AG10803 (cell line): ENCODE measurements at regions not wholly inside any gene's neighbourhood (a gene's known extent, or its start where the extent isn't known, plus 50 kb on each side); places are given as distances from the start of the nearest gene placed in this dataset.
"Not testable (repeated sequence)": the region's sequence is repeated elsewhere in the genome, so short reads cannot be mapped to it uniquely, and the experiment has no call there.

Experiments used
- DNase-seq: peaks from one replicate; pipeline ENCODE4 v3.0.0; 2010; ENCODE audit warnings: low read depth
- H3K4me3 ChIP-seq: 2 replicates; pipeline ENCODE4 v1.5.1; 2011; ENCODE audit warnings: mild to moderate bottlenecking, low read length, control low read depth
- TF ChIP-seq, protein P1 (sequence below): conservative IDR thresholded peaks from 2 replicates; pipeline ENCODE4 v1.5.1; 2011; ENCODE audit warnings: mild to moderate bottlenecking, low read length, control low read depth, inconsistent platforms

DNA sequence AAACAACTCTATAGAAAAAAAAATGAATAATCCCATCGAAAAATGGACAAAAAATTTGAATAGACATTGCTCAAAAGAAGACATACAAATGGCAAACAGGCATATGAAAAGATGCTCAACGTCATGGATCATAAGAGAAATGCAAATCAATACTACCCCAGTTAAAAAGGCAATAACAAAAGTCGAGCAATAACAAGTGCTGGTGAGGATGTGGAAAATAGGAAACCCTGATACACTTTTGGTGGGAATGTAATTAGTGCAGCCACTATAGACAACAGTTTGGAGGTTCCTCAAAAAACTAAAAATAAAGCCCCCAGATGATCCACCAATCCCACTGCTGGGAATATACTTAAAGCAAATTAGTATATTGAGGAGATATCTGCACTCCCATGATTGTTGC lies 701.5 kb downstream of the NUP35 start:
- H3K4me3 ChIP-seq: no peak overlapping the region
- TF ChIP-seq, protein P1, sequence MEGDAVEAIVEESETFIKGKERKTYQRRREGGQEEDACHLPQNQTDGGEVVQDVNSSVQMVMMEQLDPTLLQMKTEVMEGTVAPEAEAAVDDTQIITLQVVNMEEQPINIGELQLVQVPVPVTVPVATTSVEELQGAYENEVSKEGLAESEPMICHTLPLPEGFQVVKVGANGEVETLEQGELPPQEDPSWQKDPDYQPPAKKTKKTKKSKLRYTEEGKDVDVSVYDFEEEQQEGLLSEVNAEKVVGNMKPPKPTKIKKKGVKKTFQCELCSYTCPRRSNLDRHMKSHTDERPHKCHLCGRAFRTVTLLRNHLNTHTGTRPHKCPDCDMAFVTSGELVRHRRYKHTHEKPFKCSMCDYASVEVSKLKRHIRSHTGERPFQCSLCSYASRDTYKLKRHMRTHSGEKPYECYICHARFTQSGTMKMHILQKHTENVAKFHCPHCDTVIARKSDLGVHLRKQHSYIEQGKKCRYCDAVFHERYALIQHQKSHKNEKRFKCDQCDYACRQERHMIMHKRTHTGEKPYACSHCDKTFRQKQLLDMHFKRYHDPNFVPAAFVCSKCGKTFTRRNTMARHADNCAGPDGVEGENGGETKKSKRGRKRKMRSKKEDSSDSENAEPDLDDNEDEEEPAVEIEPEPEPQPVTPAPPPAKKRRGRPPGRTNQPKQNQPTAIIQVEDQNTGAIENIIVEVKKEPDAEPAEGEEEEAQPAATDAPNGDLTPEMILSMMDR: no peak
- DNase-seq: no peak

DNA sequence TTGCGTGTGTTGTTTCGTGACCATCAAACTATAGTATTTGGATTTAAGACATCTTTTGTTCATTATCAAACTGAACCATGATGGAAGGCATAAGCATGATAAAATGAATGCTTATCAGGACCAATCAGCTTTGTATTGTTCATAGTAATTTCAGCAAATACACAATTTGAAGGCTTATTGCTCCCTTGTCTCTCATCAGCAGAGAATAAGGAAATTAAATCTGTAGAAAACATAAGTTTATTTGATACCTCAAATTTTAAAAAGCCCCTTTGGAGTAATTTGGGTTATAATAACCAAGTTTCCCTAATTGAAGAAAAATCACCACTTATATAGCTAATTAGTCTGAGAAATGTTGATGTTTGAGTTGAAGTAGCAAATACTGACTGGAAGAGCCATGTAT lies 705.7 kb downstream of the NUP35 start:
- no peak overlapping the region for H3K4me3 ChIP-seq
- TF ChIP-seq, protein P1: no peak
- no peak for DNase-seq

DNA sequence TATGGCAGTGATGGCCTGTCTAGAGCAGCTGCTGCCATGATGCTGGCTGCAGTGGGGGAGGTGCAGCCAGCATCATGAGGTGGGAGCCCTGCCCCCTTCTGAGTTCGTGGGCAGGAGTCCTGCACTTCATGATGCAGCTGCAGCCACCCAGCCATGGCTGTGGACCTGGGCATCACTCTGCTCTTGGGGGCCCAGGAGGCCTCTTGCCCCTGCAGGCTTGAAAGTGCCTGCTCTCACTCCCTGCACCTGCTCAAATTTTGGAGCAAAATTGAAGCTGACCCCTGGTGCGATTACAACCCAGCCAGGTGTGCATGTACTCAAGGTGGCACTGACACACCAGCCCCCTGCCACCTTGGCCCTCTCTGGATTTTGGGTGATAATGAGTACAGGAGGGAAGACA lies 712.9 kb downstream of the NUP35 start:
- H3K4me3 ChIP-seq: no peak overlapping the region
- DNase-seq: no peak
- TF ChIP-seq, protein P1: no peak

DNA sequence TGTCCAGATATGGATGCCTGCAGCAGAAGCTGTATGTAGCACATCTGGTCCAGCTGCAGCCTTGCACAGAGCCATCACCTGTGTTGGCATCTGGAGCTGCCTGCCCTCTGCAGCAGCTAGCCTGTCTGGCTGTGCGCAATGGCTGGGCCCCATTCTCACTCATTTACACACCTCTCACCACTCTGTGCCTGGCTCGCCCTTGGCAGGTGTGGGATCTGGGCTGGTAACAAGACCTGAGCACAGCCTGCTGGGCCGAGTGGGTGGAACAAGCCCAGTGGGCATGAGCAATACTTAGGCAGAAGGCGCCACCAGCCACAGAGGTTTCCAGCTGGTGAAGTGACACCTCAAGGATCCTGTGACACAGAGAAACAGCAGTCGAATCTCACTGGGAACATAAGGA lies 714.1 kb downstream of the NUP35 start:
- no peak for DNase-seq
- H3K4me3 ChIP-seq: no peak overlapping the region
- TF ChIP-seq, protein P1: no peak

DNA sequence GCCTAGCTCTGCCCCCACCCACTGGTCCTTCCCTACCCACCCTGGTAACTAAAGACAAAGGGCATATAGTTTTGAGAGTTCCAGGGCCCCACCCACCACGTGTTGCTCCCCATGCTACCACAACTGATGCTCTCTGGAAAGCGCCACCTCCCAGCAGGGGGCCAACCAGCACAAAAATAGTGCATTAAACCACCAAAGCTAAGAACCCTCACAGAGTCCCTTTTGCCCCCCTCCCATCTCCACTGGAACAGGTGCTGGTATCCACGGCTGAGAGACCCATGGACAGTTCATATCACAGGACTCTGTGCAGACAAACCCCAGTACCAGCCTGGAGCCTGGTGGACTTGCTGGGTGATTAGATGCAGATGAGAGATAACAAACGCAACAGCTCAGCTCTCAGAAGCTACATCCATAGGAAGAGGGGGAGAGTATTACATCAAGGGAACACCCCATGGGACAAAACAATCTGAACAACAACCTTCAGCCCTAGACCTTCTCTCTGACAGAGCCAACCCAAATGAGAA lies 715.9 kb downstream of the NUP35 start:
- TF ChIP-seq, protein P1: no peak
- H3K4me3 ChIP-seq: no peak overlapping the region
- DNase-seq: no peak

DNA sequence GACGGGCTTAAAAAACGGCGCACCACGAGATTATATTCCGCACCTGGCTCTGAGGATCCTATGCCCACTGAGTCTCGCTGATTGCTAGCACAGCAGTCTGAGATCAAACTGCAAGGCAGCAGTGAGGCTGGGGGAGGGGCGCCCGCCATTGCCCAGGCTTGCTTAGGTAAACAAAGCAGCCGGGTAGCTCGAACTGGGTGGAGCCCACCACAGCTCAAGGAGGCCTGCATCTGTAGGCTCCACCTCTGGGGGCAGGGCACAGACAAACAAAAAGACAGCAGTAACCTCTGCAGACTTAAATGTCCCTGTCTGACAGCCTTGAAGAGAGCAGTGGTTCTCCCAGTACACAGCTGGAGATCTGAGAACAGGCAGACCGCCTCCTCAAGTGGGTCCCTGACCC lies 725.6 kb downstream of the NUP35 start:
- not testable (repeated sequence) for DNase-seq, H3K4me3 ChIP-seq

DNA sequence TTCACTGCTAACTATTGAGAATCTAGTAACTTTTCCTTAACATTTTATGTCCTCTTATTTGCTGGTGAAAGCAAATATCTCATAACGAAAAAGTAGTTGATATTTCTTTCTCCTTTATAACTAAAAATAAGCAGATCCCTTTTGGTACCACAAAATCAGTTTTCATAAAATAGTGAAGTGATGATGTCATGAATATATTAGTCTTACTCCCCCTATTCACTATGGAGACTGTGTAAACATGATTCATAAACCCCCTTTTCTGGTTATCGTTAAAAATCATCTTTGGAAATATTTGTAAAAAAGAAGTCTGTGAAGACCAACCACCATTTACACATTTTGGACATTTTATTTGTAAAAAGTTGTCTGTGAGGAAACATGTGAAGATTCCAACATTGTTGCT lies 734.9 kb downstream of the NUP35 start:
- TF ChIP-seq, protein P1: no peak
- no peak overlapping the region for H3K4me3 ChIP-seq
- DNase-seq: no peak

DNA sequence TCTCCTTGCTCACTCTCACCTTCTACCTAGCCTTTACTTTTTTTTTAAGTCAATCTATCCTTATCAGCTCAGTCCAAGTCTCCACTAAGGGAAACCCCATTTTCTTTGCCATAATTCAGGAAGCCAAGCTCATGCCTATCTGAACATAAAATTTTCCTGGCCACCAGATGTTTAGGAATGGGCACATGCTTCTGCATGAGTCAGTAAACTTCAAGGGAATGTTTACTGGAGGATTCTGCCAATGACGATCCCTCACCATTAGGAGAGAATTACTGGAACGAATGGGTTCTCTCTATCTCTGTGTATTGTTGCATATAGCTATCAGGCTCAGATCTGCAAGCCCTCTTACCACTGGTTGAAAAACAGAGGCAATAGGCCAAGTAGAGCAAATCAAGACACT lies 731.7 kb upstream of the ZNF804A start:
- H3K4me3 ChIP-seq: no peak overlapping the region
- TF ChIP-seq, protein P1: no peak
- DNase-seq: no peak
